ENCODE measurements at regions not wholly inside any gene's neighbourhood (a gene's known extent, or its start where the extent isn't known, plus 50 kb on each side); places are given as distances from the start of the nearest gene placed in this dataset.

- DNase-seq (ENCODE audit: insufficient read length, low spot score) = no peak
- no peak for TF ChIP-seq CTCF (IDR thresholded peaks at IDR 0.05; ENCODE audit: insufficient read depth, missing control alignments)
- no peak for FAIRE-seq
Measured at GRCh38 chrX:34437586-34437985, 219.5 kb downstream of the TMEM47 start.

- no peak for FAIRE-seq
- TF ChIP-seq CTCF (IDR thresholded peaks at IDR 0.05; ENCODE audit: insufficient read depth, missing control alignments) = no peak
- no peak for DNase-seq (ENCODE audit: insufficient read length, low spot score)
Measured at GRCh38 chrX:34426334-34426733, 230.8 kb downstream of the TMEM47 start.

- DNase-seq (ENCODE audit: insufficient read length, low spot score) (no peak), FAIRE-seq (no peak)
- TF ChIP-seq CTCF (IDR thresholded peaks at IDR 0.05; ENCODE audit: insufficient read depth, missing control alignments) = no peak
Measured at GRCh38 chrX:34406580-34406979, 250.5 kb downstream of the TMEM47 start.

- no peak for FAIRE-seq
- TF ChIP-seq CTCF (IDR thresholded peaks at IDR 0.05; ENCODE audit: insufficient read depth, missing control alignments) = no peak
- DNase-seq (ENCODE audit: insufficient read length, low spot score) = no peak
Measured at GRCh38 chrX:34404386-34405070, 252.6 kb downstream of the TMEM47 start.

- DNase-seq (ENCODE audit: insufficient read length, low spot score) (no peak), FAIRE-seq (no peak)
- no peak for TF ChIP-seq CTCF (IDR thresholded peaks at IDR 0.05; ENCODE audit: insufficient read depth, missing control alignments)
Measured at GRCh38 chrX:34401411-34401810, 255.7 kb downstream of the TMEM47 start.

- no peak for TF ChIP-seq CTCF (IDR thresholded peaks at IDR 0.05; ENCODE audit: insufficient read depth, missing control alignments)
- FAIRE-seq = no peak
- DNase-seq (ENCODE audit: insufficient read length, low spot score) = no peak
Measured at GRCh38 chrX:34382416-34382815, 250.3 kb upstream of the FAM47A start.

GRCh38 chrX:34381241-34381640 is 249.1 kb upstream of the FAM47A start:
- TF ChIP-seq CTCF (IDR thresholded peaks at IDR 0.05; ENCODE audit: insufficient read depth, missing control alignments) = no peak
- DNase-seq (ENCODE audit: insufficient read length, low spot score) (no peak), FAIRE-seq (no peak)
